Thyroid gland (tissue), 4 donors: ENCODE measurements at regions not wholly inside any gene's neighbourhood (a gene's known extent, or its start where the extent isn't known, plus 50 kb on each side); places are given as distances from the start of the nearest gene placed in this dataset.
A peak's percentile ranks its signal among the peaks of the same experiment; 100 is the strongest.

Source experiments
- DNase-seq, 2 donors: peaks; one replicate each; pipeline ENCODE4 v3.0.0-alpha.2; 2019
- H3K27ac ChIP-seq, 3 donors: fragments of 200-600 bp; sonication (generic); 1 replicate in 2 of 3; 2 replicates in 1 of 3; pipeline ENCODE4 v1.5.1; 2016 to 2019; ENCODE audit warnings: mild to moderate bottlenecking in 1 of 3, moderate library complexity in 1 of 3
- H3K27me3 ChIP-seq: fragments of 200-600 bp; sonication (generic); one replicate; pipeline ENCODE4 v1.5.1; 2019
- H3K36me3 ChIP-seq, 2 donors: fragments of 200-600 bp; sonication (generic); one replicate each; pipeline ENCODE4 v1.5.1; 2016 to 2019
- H3K4me1 ChIP-seq, 2 donors: fragments of 200-600 bp; sonication (generic); one replicate each; pipeline ENCODE4 v1.5.1; 2017 to 2019
- H3K4me3 ChIP-seq, 3 donors: fragments of 200-600 bp; sonication (generic); replicated peaks in 1 of 3; 1 replicate in 2 of 3; 2 replicates in 1 of 3; pipeline ENCODE4 v1.5.1; 2016; ENCODE audit warnings: mild to moderate bottlenecking in 1 of 3
- H3K9me3 ChIP-seq: fragments of 200-600 bp; sonication (generic); one replicate; pipeline ENCODE4 v1.5.1; 2017
- POLR2A ChIP-seq, 2 donors: fragments of 450-650 bp; IDR thresholded peaks; one replicate each; pipeline ENCODE4 v1.6.1; 2017; ENCODE audit warnings: antibody characterized with exemption in 2 of 2, mild to moderate bottlenecking in 2 of 2, moderate library complexity in 1 of 2
- WGBS, 2 donors: methylation state at CpG; one replicate each; pipeline ENCODE4 v1.1.5; 2017; 5-methylcytosine and 5-hydroxymethylcytosine counted together
- intact Hi-C: fragments of 100-400 bp; cut with DNase I; formaldehyde crosslinking; loops from one replicate; pipeline ENCODE4 v1.15.1; 2023
- TF ChIP-seq, protein P1 (sequence below), 6 experiments: fragments of 200-600 bp in 3 of 6; fragments of 450-650 bp in 3 of 6; sonication (generic) in 3 of 6; IDR thresholded peaks; one replicate each; pipeline ENCODE4 v1.5.1; 2016 to 2019; ENCODE audit warnings: antibody characterized with exemption in 6 of 6, mild to moderate bottlenecking in 2 of 6, inconsistent platforms in 1 of 6, moderate library complexity in 1 of 6

DNA sequence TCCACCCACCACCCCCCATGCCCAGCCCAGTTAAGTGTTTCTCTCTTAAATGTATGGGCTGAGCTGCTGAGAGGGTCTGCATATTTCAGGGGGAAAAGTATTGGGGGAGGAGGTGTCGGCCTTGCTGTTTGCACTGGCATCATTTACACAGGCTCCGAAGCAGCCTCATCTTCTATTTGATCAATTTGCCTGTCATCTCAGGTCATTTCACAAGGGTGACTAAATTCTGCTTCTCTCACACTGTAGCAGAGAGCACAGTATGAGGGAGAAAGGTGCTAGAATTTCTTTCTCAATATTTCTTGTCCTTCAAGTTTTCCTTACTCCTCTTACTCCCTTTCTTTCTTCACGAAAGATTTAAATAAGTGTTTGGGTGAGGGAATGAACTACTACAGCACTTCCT lies 135.9 kb downstream of the AACS start:
- 86 to 87% methylated on average over 3 of the region's 3 CpGs for WGBS, 2 donors
- Histone ChIP-seq H3K27me3 (no peaks in the 10 kb centered on the region), H3K4me1 (no peaks in the 10 kb centered on the region), H3K4me3 (no peak overlapping the region), H3K9me3 (no peaks in the 10 kb centered on the region), H3K27ac (no peak overlapping the region), H3K36me3 (no peaks in the 10 kb centered on the region)
- no peak for DNase-seq
- intact Hi-C loops = no loop called here
- TF ChIP-seq, protein P1, sequence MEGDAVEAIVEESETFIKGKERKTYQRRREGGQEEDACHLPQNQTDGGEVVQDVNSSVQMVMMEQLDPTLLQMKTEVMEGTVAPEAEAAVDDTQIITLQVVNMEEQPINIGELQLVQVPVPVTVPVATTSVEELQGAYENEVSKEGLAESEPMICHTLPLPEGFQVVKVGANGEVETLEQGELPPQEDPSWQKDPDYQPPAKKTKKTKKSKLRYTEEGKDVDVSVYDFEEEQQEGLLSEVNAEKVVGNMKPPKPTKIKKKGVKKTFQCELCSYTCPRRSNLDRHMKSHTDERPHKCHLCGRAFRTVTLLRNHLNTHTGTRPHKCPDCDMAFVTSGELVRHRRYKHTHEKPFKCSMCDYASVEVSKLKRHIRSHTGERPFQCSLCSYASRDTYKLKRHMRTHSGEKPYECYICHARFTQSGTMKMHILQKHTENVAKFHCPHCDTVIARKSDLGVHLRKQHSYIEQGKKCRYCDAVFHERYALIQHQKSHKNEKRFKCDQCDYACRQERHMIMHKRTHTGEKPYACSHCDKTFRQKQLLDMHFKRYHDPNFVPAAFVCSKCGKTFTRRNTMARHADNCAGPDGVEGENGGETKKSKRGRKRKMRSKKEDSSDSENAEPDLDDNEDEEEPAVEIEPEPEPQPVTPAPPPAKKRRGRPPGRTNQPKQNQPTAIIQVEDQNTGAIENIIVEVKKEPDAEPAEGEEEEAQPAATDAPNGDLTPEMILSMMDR (IDR thresholded peaks at IDR 0.05) = no peak
- TF ChIP-seq POLR2A (IDR thresholded peaks at IDR 0.05) = no peak

DNA sequence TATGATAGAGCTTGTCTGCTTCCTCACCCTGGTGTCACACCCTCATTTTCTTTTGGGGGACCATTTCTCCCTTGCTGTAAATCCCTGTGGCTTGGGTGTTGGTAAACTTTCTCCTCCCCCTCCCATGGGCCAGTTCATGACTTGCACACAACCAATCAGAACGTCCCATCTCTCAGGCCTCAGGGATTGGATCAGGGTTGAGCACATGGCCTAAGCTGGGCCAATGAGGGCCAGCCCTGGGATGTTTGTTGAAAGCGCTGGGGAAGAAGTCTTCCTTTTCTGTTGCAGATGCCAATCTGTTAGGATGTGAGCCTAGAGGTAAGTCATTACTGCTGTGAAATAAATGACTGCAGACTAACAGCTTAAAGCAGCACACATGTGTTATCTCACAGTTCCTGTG lies 136.7 kb downstream of the AACS start:
- no peak for DNase-seq
- 76 to 83% methylated on average over 2 of the region's 2 CpGs for WGBS, 2 donors
- intact Hi-C loops = no loop called here
- H3K27me3 ChIP-seq = no peaks in the 10 kb centered on the region
- H3K27ac ChIP-seq = no peak overlapping the region
- no peaks in the 10 kb centered on the region for H3K4me1 ChIP-seq
- no peak overlapping the region for H3K4me3 ChIP-seq
- TF ChIP-seq POLR2A (IDR thresholded peaks at IDR 0.05) = no peak
- TF ChIP-seq, protein P1 (IDR thresholded peaks at IDR 0.05) = no peak
- no peaks in the 10 kb centered on the region for H3K9me3 ChIP-seq
- H3K36me3 ChIP-seq = no peaks in the 10 kb centered on the region

DNA sequence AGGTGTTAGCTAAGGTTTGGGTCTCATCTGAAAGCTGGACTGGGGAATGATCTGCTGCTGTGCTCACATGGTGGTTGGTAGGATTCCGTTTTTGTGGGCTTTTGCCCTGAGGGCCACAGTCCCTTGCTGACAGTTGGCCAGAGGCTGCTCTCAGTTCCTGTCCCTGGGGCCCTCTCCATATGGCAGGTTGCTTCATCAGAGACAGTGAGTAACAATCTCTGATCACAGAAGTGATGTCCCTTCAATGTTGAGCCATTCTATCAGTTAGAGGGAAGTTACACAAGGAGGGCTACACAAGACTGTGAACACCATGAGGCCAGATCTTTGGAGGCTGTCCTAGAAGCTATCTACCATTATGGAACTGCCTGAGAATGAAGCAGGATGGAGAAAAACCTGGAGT lies 137.2 kb downstream of the AACS start:
- TF ChIP-seq POLR2A (IDR thresholded peaks at IDR 0.05) = no peak
- TF ChIP-seq, protein P1 (IDR thresholded peaks at IDR 0.05) = no peak
- no peak overlapping the region for H3K4me3 ChIP-seq
- no peaks in the 10 kb centered on the region for H3K4me1 ChIP-seq
- H3K27ac ChIP-seq = no peak overlapping the region
- DNase-seq = no peak
- 100% methylated on average over 1 of the region's 1 CpG; no CpG with 5 or more reads in 1 of the 2 donors for WGBS, 2 donors
- H3K27me3 ChIP-seq = no peaks in the 10 kb centered on the region
- intact Hi-C loops = no loop called here
- no peaks in the 10 kb centered on the region for H3K9me3 ChIP-seq
- H3K36me3 ChIP-seq = no peaks in the 10 kb centered on the region

GRCh38 chr12:125203145-125203765 lies 138.0 kb downstream of the AACS start:
- DNase-seq = no peak
- H3K4me3 ChIP-seq = no peak overlapping the region
- TF ChIP-seq, protein P1 (IDR thresholded peaks at IDR 0.05) = peak in 4 of 6 experiments; percentile 14 to 49 (median 36)
- TF ChIP-seq POLR2A (IDR thresholded peaks at IDR 0.05) = no peak
- intact Hi-C loops = no loop called here
- H3K4me1 ChIP-seq = no peaks in the 10 kb centered on the region
- WGBS, 2 donors = 10 to 28% methylated on average over 1 of the region's 1 CpG
- no peak overlapping the region for H3K27ac ChIP-seq
- no peaks in the 10 kb centered on the region for H3K27me3 ChIP-seq
- no peaks in the 10 kb centered on the region for H3K9me3 ChIP-seq
- no peaks in the 10 kb centered on the region for H3K36me3 ChIP-seq

DNA sequence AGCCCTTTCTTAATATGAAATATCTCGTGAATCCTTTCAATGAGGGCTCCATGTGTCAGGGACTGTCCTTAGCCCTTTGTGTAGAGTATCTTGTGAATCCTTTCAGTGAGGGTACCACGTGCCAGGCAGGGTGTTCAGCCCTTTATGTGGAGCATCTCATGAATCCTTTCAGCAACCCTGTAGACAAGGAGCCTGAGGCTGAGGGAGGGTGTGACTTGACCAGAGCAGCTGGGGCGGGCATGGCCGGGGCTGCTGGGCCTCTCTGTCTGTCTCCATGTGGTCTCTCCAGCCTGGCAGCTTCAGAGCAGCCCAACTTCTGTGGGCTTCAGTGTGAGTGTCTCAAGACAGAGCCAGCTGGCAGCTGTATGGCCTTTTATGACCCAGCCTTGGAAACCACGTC lies 140.2 kb downstream of the AACS start:
- H3K27ac ChIP-seq = no peak overlapping the region
- H3K4me3 ChIP-seq = no peak overlapping the region
- H3K9me3 ChIP-seq = no peaks in the 10 kb centered on the region
- TF ChIP-seq, protein P1 (IDR thresholded peaks at IDR 0.05) = no peak
- no peak for TF ChIP-seq POLR2A (IDR thresholded peaks at IDR 0.05)
- no peaks in the 10 kb centered on the region for H3K36me3 ChIP-seq
- intact Hi-C loops = no loop called here
- no peak for DNase-seq
- H3K4me1 ChIP-seq = no peaks in the 10 kb centered on the region
- H3K27me3 ChIP-seq = no peaks in the 10 kb centered on the region
- 65 to 79% methylated on average over 5 of the region's 5 CpGs for WGBS, 2 donors
